ENCODE measurements at regions not wholly inside any gene's neighbourhood (a gene's known extent, or its start where the extent isn't known, plus 50 kb on each side); places are given as distances from the start of the nearest gene placed in this dataset.
"Not testable (repeated sequence)": the region's sequence is repeated elsewhere in the genome, so short reads cannot be mapped to it uniquely, and the experiment has no call there.

GRCh38 chr6:170145272-170145592, 145.6 kb downstream of the DLL1 start:
- H3K27ac ChIP-seq = no peak overlapping the region
- 85 to 86% methylated on average over 2 to 3 of the region's 3 CpGs for WGBS, 2 donors
- TF ChIP-seq CTCF (IDR thresholded peaks at IDR 0.05) = no peak
- TF ChIP-seq POLR2A (IDR thresholded peaks at IDR 0.05) = no peak
- H3K4me3 ChIP-seq = no peak overlapping the region
- H3K4me1 ChIP-seq = peaks cover 12% of the 10 kb centered on the region
- no peaks in the 10 kb centered on the region for H3K36me3 ChIP-seq (ENCODE audit: low read depth, missing control alignments)
- H3K27me3 ChIP-seq = no peaks in the 10 kb centered on the region
- H3K9me3 ChIP-seq = no peaks in the 10 kb centered on the region
- intact Hi-C loops (cut with DNase I; ENCODE audit: low total_unique reads) = no loop called here
- no peak for DNase-seq

- Histone ChIP-seq H3K4me1 (peaks cover 12% of the 10 kb centered on the region), H3K9me3 (no peaks in the 10 kb centered on the region), H3K27me3 (no peaks in the 10 kb centered on the region), H3K36me3 (ENCODE audit: low read depth, missing control alignments) (no peaks in the 10 kb centered on the region), H3K4me3 (no peak overlapping the region), H3K27ac (no peak overlapping the region)
- 69 to 71% methylated on average over 4 of the region's 4 CpGs for WGBS, 2 donors
- DNase-seq = no peak
- intact Hi-C loops (cut with DNase I; ENCODE audit: low total_unique reads) = no loop called here
- no peak for TF ChIP-seq CTCF (IDR thresholded peaks at IDR 0.05)
- no peak for TF ChIP-seq POLR2A (IDR thresholded peaks at IDR 0.05)
These were observed 146.2 kb downstream of the DLL1 start for GRCh38 chr6:170144571-170145271.

- Histone ChIP-seq H3K27me3 (no peaks in the 10 kb centered on the region), H3K4me3 (no peak overlapping the region), H3K27ac (no peak overlapping the region), H3K4me1 (peaks cover 12% of the 10 kb centered on the region), H3K36me3 (ENCODE audit: low read depth, missing control alignments) (no peaks in the 10 kb centered on the region), H3K9me3 (no peaks in the 10 kb centered on the region)
- TF ChIP-seq CTCF (IDR thresholded peaks at IDR 0.05) (no peak), POLR2A (IDR thresholded peaks at IDR 0.05) (no peak)
- 54 to 68% methylated on average over 14 of the region's 14 CpGs for WGBS, 2 donors
- intact Hi-C loops (cut with DNase I; ENCODE audit: low total_unique reads) = no loop called here
- peak; percentile 13 for DNase-seq
These were observed 147.3 kb downstream of the DLL1 start for GRCh38 chr6:170143401-170144150.

- Histone ChIP-seq H3K36me3 (ENCODE audit: low read depth, missing control alignments) (no peaks in the 10 kb centered on the region), H3K27ac (no peak overlapping the region), H3K4me3 (no peak overlapping the region), H3K4me1 (peaks cover 15% of the 10 kb centered on the region), H3K9me3 (no peaks in the 10 kb centered on the region), H3K27me3 (no peaks in the 10 kb centered on the region)
- intact Hi-C loops (cut with DNase I; ENCODE audit: low total_unique reads) = no loop called here
- no peak for DNase-seq
- WGBS, 2 donors = 58 to 83% methylated on average over 7 of the region's 7 CpGs
- TF ChIP-seq CTCF (IDR thresholded peaks at IDR 0.05) = no peak
- no peak for TF ChIP-seq POLR2A (IDR thresholded peaks at IDR 0.05)
These were observed 148.3 kb downstream of the DLL1 start for GRCh38 chr6:170142559-170142958.

GRCh38 chr6:170141061-170141460, 149.8 kb downstream of the DLL1 start:
- WGBS, 2 donors = 89% methylated on average over 10 of the region's 10 CpGs
- H3K27ac ChIP-seq; H3K27me3 ChIP-seq; H3K4me1 ChIP-seq; H3K9me3 ChIP-seq; H3K36me3 ChIP-seq (ENCODE audit: low read depth, missing control alignments); intact Hi-C loops (cut with DNase I; ENCODE audit: low total_unique reads); DNase-seq; H3K4me3 ChIP-seq: not testable (repeated sequence)

Measured in testis (tissue), 2 donors.